Fibroblast of peridontal ligament (primary cell): ENCODE measurements at regions not wholly inside any gene's neighbourhood (a gene's known extent, or its start where the extent isn't known, plus 50 kb on each side); places are given as distances from the start of the nearest gene placed in this dataset.

Source experiments
- DNase-seq: peaks from one replicate; pipeline ENCODE4 v3.0.0-alpha.2; 2010; ENCODE audit errors: extremely low read depth

DNA sequence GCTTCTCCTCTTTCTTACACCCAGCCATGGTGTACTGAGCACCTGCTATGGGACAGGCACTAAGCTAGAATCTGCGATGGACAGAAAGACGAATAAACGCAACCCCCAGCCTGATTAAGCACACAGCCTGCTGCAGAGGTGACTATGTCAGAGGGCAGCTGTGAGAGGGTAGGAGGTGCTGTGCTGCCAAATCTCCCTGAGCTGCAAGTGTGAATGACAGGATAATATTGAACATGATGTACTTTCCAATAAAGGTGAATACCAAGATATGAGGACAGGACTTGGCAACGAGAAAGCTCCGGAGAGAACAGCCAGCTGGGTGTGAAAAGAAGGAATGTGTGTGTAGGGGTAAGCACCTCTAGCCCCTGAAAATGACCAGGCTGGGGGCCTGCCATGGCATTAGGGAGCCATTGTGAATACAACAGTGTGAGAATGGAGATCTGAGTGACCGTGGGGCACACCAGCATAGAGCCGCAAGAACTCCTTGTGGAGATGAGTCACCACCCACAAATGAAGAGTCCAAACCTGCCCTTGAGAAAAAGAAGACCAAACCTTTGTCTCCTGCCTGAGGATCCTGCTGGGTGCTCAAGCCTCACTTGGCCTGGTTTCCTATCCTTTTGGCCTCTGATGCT, 83.0 kb upstream of the ATF3 start:
- peak; percentile 21 for DNase-seq

- DNase-seq = no peak
These were observed 82.5 kb upstream of the ATF3 start for GRCh38 chr1:212526111-212526491.

GRCh38 chr1:212528501-212528900, 80.1 kb upstream of the ATF3 start:
- DNase-seq = peak; percentile 20

- peak; percentile 85 for DNase-seq
These were observed 79.3 kb upstream of the ATF3 start for GRCh38 chr1:212529211-212529741.

DNA sequence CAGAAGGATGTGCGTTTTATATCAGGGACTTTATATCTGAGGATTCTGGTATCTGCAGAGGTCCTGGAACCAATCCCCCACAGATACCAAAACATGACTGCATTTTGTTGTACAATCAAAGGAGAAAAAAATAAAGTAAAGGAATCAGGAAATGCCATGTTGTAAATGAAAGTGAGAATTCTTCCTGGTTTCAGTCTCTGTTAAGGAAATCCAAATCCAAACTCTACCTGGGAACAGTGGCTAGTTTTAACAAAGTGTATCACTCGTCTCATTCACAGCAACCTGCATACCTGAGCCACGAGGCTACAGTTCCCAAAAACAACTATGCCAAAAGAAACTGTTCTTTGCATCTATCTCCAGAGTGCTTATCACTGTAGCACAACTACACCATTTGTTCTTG, 77.3 kb upstream of the ATF3 start:
- no peak for DNase-seq

DNA sequence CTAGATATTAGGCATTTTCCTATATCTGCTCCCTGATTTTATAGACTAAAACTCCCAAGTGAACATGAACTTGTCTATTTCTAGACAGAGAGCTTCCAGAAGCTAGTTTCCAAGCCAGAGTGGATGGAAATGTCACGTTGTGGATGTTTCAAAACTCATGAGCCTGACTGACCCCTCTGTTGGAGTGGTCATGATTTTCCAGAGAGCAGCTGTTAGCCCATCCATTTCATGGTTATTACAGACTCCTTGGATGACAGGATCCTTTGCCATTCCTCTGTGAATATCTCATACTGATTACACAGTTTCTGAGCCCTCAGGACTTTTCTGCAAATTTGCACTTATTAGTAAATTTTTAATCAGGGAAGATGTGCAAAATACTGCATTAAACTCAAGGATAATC, 76.8 kb upstream of the ATF3 start:
- no peak for DNase-seq

GRCh38 chr1:212532469-212533147, 76.0 kb upstream of the ATF3 start:
- no peak for DNase-seq

DNA sequence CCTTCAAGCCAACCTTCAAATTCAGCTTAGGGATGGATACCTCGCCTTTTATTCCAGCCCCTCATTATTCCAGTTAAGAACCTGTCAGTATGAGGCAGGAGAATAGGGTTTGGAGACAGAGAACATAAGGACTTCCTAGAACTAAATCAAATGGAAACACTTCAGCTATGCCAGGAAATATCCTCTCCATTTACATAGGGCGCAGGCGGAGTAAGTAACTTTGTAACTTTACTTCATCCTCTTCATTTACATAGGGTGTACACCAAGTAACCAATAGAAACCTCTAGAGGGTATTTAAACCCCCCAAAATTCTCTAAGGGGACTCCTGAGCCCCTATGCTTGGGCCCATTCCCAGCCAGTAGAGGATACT, 75.4 kb upstream of the ATF3 start:
- DNase-seq = no peak

GRCh38 chr1:212536586-212536985, 72.0 kb upstream of the ATF3 start:
- DNase-seq = no peak

- no peak for DNase-seq
These were observed 71.0 kb upstream of the ATF3 start for GRCh38 chr1:212537610-212538009.

DNA sequence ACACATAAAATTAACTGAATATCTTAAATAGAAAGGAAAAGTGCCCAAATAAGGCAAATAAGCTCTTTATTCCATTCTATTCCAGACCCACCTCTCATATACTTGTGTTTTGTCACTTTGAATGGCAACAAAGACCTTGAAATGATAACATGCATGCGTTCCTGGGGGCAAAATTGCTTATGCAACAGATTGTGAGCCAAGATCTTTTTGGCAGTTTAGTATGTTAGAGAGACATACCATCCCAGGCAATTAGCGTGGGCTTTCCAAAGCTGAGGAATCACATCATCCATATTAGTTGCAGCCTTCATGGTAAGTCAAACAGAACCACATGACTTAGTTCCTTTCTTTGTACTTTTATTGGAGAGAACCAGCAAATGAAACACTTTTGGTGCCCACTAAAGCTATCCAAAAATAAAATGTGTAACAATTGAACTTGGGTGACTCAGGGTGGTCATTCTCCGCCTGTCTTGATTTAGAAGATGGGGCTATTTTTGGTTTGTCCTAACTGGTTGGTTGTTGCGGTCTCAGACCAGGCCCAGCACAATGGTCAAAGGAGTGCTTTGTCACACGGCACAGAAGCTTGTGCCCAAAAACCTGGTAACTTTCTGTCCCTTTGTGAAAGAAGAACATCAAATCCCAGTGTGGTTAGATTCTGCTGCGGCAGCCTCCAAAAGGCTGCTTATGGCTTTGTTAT, 68.7 kb upstream of the ATF3 start:
- no peak for DNase-seq

- no peak for DNase-seq
These were observed 65.8 kb upstream of the ATF3 start for GRCh38 chr1:212542761-212543187.

GRCh38 chr1:212544110-212544509, 64.5 kb upstream of the ATF3 start:
- DNase-seq = no peak

GRCh38 chr1:212545941-212546635, 62.5 kb upstream of the ATF3 start:
- peak; percentile 80 for DNase-seq

GRCh38 chr1:212549503-212550017, 59.0 kb upstream of the ATF3 start:
- no peak for DNase-seq

DNA sequence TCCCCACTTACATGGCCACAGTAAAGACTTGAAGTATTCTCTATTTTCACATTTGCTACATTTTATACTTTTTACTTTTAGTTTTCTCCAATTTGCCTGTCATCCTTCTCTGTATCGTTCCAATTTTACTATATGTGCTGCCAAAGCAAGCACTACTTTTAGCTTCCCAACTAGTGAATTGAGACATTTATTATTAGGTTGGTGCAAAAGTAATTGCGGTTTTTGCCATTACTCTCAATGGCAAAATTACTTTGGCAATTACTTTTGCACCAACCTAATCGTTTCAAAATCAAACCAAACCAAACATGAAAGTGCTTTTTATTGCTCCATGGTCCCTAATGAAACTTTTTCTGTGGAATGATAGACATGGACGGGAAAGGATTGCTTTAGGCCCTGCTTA, 56.6 kb upstream of the ATF3 start:
- no peak for DNase-seq

GRCh38 chr1:212553676-212554075, 54.9 kb upstream of the ATF3 start:
- no peak for DNase-seq

DNA sequence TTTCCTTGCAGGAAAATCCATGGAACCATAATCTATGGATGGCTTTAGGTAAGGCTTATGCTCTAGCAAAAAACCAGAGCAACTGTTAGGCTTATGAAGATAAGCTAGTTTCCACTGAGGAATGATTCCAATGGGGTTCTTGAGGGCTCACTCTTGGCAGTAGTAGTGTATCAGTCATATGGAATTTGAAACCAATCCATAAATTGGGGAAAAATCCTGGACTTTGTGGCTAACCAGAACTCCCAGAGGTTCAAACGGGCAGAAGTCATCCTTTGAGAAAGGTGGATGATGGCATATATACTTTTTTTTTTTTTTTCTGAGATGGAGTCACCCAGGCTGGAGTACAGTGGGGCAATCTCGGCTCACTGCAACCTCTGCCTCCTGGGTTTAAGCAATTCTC, 54.2 kb upstream of the ATF3 start:
- peak; percentile 85 for DNase-seq

DNA sequence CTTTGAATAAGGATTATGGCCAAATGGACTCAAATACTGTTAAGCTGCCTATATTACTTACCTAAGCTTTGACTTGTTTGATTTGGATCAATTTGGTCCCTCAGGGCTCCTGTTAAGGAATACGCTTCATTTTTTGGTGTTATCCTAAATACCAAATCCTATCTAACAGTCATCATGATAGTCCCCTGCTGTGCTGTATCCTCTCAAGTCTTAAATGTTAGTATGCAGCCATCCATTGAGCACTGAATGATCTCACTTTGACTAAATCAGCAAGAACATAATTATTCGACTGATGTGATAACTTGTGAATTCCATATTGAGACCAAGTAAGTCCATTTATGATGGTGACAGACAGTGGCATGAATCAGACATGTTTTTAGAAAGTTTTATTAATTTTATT, 53.1 kb upstream of the ATF3 start:
- DNase-seq = no peak

GRCh38 chr1:212556822-212557549, 51.6 kb upstream of the ATF3 start:
- no peak for DNase-seq
